HG02840 (cell line): ENCODE measurements at regions not wholly inside any gene's neighbourhood (a gene's known extent, or its start where the extent isn't known, plus 50 kb on each side); places are given as distances from the start of the nearest gene placed in this dataset.
"Not testable (repeated sequence)": the region's sequence is repeated elsewhere in the genome, so short reads cannot be mapped to it uniquely, and the experiment has no call there.

Experiments used
- ATAC-seq: cut with Tn5 transposase; IDR thresholded peaks from one replicate; pipeline ENCODE4 v1.9.1; 2021; ENCODE audit warnings: mild to moderate bottlenecking, moderate library complexity, moderate number of reproducible peaks; ENCODE audit not compliant: unreplicated experiment, low FRiP score

DNA sequence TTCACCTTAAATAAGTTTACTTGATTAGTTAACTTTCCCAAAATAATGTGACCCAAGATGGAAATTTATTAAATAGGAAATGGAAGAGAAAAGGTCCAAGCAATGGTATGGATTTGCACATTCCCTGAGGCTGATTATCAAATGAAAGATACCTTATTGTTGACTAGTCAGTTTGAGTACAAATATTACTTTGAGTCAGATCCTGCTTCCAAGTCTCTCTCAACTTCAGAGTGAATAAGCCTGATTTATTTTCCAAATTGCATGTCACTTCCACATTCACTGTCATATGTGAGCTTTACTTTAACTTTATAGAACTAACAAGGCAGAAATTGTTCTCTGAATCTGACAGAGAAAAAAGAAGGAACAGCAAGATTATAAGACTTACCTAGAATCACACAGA lies 520.8 kb downstream of the RAB28 start:
- no peak for ATAC-seq

GRCh38 chr4:12961713-12962112 lies 522.4 kb downstream of the RAB28 start:
- ATAC-seq: no peak

GRCh38 chr4:12958436-12958835 lies 525.7 kb downstream of the RAB28 start:
- no peak for ATAC-seq

DNA sequence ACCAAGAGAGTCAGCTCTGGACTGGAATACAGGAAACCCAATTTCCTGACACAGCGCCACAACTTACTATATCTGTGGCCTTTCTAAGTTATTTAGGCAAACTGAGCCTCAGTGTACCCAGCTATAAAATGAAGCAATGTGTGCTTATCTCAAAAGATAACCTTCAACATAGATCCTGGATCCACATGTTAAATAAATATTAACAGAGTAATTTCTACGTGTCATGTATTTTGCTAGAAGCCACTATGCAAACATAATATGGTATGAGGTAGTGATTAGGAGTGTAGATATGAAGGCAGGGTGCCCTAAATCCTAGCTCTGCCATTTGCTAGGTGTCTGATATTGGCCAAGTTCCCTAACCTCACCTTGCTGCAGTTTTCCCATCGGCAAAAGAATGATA lies 527.0 kb downstream of the RAB28 start:
- no peak for ATAC-seq

- ATAC-seq: no peak
Measured at GRCh38 chr4:12956026-12956425, 528.1 kb downstream of the RAB28 start.

DNA sequence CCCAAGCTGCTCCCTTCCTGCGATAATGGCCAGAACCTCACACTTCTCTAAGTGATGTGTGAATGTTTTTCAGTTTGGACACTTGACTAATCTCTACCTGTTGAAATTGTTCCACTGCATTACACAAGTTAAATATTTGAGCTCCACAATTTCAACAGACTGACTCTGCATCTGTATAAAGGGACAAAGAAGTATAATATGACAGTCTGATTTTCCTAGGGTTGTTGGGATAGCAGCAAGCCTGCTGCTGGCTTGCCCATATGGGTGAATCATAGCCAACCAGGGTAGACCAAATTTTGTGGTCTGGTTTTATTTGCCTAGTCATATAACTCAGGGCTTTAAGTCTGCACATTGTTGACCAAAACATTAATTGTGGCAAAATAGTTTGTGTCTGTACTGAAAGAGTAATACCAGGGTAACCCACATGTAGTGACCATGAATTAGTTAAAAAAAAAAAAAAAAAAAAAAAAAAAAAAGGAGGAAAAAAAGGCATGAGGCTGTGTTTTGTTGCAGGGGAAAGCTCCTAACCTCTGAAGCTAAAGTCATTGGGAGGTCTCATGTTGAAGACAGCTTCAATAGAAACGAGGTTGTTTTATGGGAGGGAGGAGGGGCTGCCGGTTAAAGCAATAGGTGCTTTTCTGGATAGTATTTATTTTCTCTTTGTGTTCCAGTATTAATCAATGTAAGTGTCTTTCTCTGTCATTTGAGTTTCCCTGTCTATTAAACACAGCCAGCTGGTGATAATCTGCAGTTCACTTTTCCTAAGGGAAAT lies 534.2 kb downstream of the RAB28 start:
- no peak for ATAC-seq

DNA sequence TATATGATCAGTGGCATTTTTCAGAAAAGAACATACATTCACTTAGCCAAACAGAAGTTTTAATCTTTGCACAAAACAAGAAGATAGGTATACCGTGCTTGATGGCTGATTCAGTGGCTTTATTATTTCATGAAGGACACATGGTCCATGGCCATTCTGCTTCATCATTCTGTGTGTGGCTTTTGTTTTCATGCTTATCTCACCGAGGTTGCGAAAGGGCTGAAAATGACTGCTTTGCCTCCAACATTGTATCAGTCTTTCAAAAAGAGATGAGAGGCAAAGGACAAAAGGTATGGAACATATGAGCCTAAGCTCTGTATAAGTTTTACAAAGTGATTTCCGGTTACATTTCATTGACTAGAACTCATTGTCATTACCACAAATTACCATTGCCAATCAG lies 541.1 kb downstream of the RAB28 start:
- ATAC-seq: no peak

- no peak for ATAC-seq
Measured at GRCh38 chr4:12933760-12934221, 550.3 kb downstream of the RAB28 start.

DNA sequence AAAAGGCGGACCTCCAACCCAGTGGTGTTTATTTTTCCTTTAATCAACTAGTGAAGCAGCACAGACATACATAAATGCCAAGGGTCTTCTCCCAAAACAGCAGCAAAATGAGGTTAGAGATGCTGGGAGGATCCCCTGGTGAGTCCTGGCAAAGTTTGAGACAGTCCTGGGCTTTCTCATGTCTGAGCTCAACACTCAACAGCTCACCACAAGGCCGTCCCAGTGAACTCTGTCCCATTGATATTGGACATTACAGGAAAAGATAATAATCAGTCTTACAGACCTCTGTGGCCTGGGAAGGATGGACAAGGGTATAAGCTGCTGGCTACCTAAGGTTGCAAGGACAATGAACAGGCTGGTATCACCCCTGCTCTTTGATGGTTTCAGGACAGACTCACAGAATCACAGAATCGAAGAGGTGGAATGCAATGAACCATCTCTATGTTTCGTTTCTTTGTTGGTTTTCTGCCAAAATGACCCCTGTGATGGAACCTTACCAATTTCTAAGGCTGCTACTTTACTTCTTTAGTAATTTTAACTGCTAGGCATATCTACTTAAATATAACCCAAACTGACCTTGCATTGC lies 551.8 kb downstream of the RAB28 start:
- ATAC-seq: no peak

GRCh38 chr4:12929784-12930183 lies 554.4 kb downstream of the RAB28 start:
- ATAC-seq: no peak

DNA sequence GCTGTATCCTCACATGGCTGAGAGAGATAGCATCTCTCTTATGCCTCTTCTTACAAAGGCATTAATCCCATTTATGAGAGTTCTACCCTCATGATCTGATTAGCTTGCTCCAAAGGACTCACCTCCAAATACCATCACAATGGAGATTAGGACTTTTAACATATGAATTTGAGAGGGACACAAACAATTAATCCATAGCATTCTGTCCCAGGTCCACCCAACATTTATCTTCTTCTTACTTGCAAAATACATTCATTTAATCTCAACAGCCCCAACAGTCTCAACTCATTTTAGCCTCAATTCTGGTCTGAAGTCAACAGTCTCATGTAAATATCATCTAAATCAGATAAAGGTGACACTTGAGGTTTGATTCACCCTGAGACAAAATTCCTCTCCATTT lies 555.4 kb downstream of the RAB28 start:
- no peak for ATAC-seq

DNA sequence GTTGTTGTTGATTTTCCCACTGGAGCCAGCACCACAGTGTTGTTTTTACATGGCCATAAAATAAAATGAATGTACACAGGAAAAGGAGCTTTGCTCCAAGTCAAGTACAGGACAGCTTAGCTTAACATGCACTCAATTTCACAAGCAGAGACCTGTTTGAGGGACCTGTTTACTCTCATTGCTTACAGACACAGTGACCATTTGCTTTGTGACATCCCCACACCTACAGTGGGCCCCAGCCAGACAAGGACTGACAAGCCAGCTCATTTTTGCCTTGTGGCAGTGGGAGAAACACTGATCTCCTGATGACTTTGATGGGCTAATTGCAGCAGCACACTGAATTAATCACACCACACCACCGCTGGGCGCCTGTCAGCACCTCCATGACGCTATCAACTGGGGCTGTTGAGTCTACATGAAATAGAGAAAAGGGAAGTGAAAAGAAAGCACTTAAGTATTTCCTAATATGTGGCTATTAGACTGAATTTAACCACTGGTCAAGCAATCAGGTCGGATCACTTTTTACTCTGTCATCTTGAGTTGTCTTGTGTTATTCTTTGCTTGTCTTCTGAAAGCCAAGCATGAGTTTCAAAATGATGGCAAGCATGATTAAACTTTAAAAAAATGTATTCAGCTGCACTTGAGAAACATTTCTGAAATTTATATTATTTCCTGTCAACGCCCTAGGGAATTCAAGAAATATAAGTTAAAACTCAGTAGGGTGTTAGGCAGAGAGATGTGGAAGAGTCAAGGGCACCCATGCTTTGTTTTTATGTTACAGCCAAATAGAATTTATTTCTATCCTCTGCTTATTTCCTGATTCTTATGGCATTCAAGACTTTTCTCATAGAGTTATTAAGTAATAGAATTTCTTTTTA lies 557.7 kb downstream of the RAB28 start:
- ATAC-seq: no peak

DNA sequence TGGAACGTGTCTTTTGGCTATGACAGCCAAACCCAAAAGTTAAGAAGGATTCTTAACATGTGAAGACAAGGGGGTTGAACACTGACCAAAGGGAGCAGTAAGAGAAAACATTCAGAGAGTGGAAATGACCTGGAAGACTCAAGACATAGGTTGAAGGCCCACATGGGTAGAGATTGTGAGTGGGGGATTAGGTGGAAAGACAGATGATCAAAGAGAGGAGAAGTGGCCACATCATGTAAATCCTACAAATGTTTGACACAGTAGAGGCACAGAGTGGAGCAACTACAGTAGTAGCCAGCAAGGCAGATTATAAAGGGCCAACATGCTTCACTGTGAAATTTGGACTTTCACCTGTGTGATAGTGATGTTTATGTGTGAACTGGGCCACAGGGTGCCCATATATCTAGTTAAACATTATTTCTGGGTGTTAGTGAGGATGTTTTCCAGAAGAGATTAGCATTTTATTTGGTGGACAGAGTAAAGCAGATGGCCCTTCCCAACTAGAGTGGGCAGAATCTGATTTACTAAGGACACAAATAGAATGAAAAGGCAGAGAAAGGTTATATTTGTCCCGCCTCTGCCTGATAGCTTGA lies 559.3 kb downstream of the RAB28 start:
- ATAC-seq: no peak

DNA sequence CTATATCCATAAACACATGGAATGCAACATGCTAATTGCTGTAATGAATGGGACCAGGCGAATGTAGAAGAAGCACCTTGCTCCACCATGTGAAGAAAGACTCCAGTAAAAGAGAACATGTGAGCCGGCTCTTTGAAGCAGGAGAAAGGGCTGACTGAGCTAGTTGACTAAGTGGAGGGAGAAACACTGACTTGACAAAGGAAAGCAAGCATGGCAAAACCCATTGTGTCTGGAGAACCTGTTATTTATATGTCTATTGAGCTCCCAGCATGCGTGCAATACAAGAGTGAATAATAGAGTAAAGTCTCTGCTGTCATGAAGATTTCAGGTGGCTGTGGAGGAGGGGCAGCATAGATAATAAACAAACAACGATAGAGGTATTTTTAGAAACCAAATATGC lies 559.9 kb downstream of the RAB28 start:
- no peak for ATAC-seq

DNA sequence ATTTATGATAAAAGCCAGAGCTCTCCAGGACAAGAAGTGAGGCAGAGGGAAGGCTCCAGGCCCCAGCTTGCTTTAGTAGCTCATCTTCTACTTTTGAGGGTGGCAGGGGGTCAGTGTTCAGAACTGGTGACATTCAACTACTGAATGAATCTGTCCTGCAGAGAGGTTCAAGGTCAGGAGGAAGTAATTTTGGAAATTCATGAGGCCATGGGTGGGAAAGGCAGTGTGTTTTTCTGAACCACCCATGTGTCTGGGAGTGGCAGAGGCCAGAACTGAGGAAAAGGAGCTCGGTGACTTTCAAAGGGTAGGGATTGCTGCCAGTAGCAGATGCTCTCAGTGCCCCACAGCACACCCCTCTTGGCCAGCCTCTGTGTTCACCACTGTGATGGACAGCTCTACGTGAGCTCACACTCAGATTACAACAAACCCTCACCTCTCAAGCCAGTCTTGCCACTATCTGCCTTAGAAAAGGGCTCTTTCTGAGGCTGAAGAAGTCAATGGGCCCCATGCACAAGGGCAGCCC lies 571.2 kb downstream of the RAB28 start:
- no peak for ATAC-seq

GRCh38 chr4:12911750-12912358 lies 572.3 kb downstream of the RAB28 start:
- ATAC-seq: no peak

DNA sequence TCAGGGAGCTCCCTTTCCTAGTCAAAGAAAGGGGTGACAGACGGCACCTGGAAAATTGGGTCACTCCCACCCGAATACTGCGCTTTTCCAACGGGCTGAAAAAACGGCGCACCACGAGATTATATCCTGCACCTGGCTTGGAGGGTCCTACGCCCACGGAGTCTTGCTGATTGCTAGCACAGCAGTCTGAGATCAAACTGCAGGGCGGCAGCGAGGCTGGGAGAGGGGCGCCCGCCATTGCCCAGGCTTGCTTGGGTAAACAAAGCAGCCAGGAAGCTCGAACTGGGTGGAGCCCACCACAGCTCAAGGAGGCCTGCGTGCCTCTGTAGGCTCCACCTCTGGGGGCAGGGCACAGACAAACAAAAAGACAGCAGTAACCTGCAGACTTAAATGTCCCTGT lies 580.5 kb downstream of the RAB28 start:
- not testable (repeated sequence) for ATAC-seq

GRCh38 chr4:12902735-12903134 lies 581.4 kb downstream of the RAB28 start:
- no peak for ATAC-seq

DNA sequence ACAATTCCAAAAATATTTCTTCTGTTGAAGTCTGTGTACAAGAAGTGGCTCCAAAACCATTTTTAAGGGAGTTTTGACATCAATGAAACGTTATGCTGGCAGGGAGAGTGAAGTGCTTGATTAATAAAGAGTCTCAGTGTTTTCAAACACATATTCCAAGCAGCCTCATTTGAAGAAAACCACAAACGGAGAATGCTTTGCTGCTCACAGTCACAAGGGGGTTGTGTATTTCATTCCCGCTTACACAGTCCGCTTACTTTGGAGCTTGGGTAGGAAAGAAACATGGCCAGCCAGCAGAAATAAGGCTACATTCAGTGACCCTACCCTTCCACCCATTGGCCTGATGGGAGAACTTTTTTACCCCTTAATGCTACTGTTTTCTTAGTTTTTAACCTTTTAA lies 586.2 kb downstream of the RAB28 start:
- no peak for ATAC-seq

DNA sequence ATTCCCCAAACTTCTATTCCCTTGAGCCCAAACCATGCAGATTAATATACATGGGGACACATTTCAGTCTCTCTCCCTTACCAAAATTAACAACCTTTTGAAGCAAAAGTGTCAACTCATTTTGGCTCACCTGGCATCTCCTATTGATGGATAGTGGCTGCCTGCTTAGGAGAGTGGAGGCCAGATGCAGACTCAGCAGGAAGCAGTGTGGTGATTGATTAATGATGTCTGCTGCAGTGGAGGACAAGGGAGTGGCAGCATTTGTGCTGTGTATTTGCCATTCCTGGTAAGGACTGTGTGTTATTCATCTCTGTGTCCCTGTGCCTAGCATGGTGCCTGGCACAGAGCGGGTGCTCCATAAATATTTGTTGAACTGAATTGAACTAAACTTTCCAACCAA lies 590.1 kb downstream of the RAB28 start:
- ATAC-seq: no peak
